GM12878 (cell line): ENCODE measurements at regions not wholly inside any gene's neighbourhood (a gene's known extent, or its start where the extent isn't known, plus 50 kb on each side); places are given as distances from the start of the nearest gene placed in this dataset.

Source experiments
- ATF7 ChIP-seq: fragments of 450-650 bp; IDR thresholded peaks from 2 replicates; pipeline ENCODE4 v1.6.1; 2016; ENCODE audit warnings: low read depth, mild to moderate bottlenecking
- CEBPB ChIP-seq, 2 experiments: fragments of 150-350 bp in 1 of 2; IDR thresholded peaks; 2 replicates each; pipeline ENCODE4 v1.6.1; 2012 to 2014; ENCODE audit warnings: low read depth in 2 of 2, low read length in 2 of 2, borderline replicate concordance in 1 of 2, inconsistent platforms in 1 of 2
- CTCF ChIP-seq, 3 experiments: IDR thresholded peaks in 2 of 3; conservative IDR thresholded peaks in 1 of 3; 2 replicates each; pipeline ENCODE4 v1.5.1; 2011; ENCODE audit warnings: low read depth in 3 of 3, low read length in 3 of 3, mild to moderate bottlenecking in 3 of 3, control low read depth in 2 of 3, moderate library complexity in 2 of 3, inconsistent platforms in 1 of 3, mixed read lengths in 1 of 3; ENCODE audit not compliant: control insufficient read depth in 2 of 3, insufficient read depth in 1 of 3; ENCODE audit errors: extremely low read depth in 1 of 3
- ELK1 ChIP-seq: IDR thresholded peaks from 2 replicates; pipeline ENCODE4 v1.6.1; 2012; ENCODE audit warnings: low read depth, low read length, improper control_type of control experiment
- MYC ChIP-seq: IDR thresholded peaks from 2 replicates; pipeline ENCODE4 v1.6.1; 2011; ENCODE audit warnings: mild to moderate bottlenecking, low read length, moderate library complexity, inconsistent platforms; ENCODE audit not compliant: insufficient read depth, insufficient replicate concordance, insufficient read length, severe bottlenecking
- NR2F1 ChIP-seq: fragments of 450-650 bp; conservative IDR thresholded peaks from 2 replicates; pipeline ENCODE4 v1.6.1; 2017; ENCODE audit warnings: mild to moderate bottlenecking
- PAX8 ChIP-seq: fragments of 450-650 bp; IDR thresholded peaks from 2 replicates; pipeline ENCODE4 v1.6.1; 2017; ENCODE audit warnings: mild to moderate bottlenecking, moderate library complexity
- POLR2A ChIP-seq: IDR thresholded peaks from 2 replicates; pipeline ENCODE4 v1.6.1; 2011; ENCODE audit warnings: low read depth, mild to moderate bottlenecking, low read length
- RCOR1 ChIP-seq: conservative IDR thresholded peaks from 2 replicates; pipeline ENCODE4 v1.6.1; 2012; ENCODE audit warnings: low read depth, low read length, improper control_type of control experiment
- REST ChIP-seq: IDR thresholded peaks from 2 replicates; pipeline ENCODE4 v1.6.1; 2012; ENCODE audit warnings: mild to moderate bottlenecking, low read depth, low read length
- TAF1 ChIP-seq: IDR thresholded peaks from 2 replicates; pipeline ENCODE4 v1.6.1; 2011; ENCODE audit warnings: mild to moderate bottlenecking, low read depth, low read length, borderline replicate concordance
- ZNF24 ChIP-seq: fragments of 450-650 bp; IDR thresholded peaks from 2 replicates; pipeline ENCODE4 v1.6.1; 2017; ENCODE audit warnings: antibody characterized with exemption, mild to moderate bottlenecking

GRCh38 chr5:173768267-173768806 lies 119.8 kb upstream of the CPEB4 start:
- TF ChIP-seq POLR2A (no peak), ZNF24 (no peak), CTCF (IDR thresholded peaks at IDR 0.05 in 2 of 3, conservative IDR thresholded peaks at IDR 0.05 in 1 of 3; ENCODE audit: control insufficient read depth in 2 of 3, extremely low read depth in 1 of 3, insufficient read depth in 1 of 3, low read depth in 3 of 3, low read length in 3 of 3) (no peak), RCOR1 (no peak), TAF1 (no peak), ELK1 (no peak), REST (no peak), PAX8 (no peak), MYC (no peak), NR2F1 (no peak), ATF7 (no peak), CEBPB (IDR thresholded peaks at IDR 0.05; ENCODE audit: borderline replicate concordance in 1 of 2, low read depth in 2 of 2, low read length in 2 of 2) (no peak)
